Osteoblast (primary cell): ENCODE measurements at regions not wholly inside any gene's neighbourhood (a gene's known extent, or its start where the extent isn't known, plus 50 kb on each side); places are given as distances from the start of the nearest gene placed in this dataset. TPM values are rescaled to one million over a fixed set of nuclear protein-coding genes. Genes with fewer than 3 reads are reported as not detected.

ENCODE experiments used
- DNase-seq: peaks from one replicate; pipeline ENCODE4 v3.0.0; 2011; ENCODE audit warnings: low spot score, mixed read lengths; ENCODE audit not compliant: insufficient read length; ENCODE audit errors: missing footprints
- H2AFZ ChIP-seq: 2 replicates; pipeline ENCODE4 v1.6.0; 2011; ENCODE audit warnings: mild to moderate bottlenecking, low read length
- H3K27ac ChIP-seq: 2 replicates; pipeline ENCODE4 v1.5.1; 2011; ENCODE audit warnings: mild to moderate bottlenecking, low read depth, low read length, moderate library complexity
- H3K27me3 ChIP-seq: 2 replicates; pipeline ENCODE4 v1.6.0; 2012; ENCODE audit warnings: mild to moderate bottlenecking, control low read depth, inconsistent platforms, low read length, moderate library complexity; ENCODE audit not compliant: insufficient read depth
- H3K36me3 ChIP-seq: 2 replicates; pipeline ENCODE4 v1.5.1; 2011; ENCODE audit warnings: mild to moderate bottlenecking, low read length, control low read depth, moderate library complexity; ENCODE audit not compliant: insufficient read depth
- H3K4me1 ChIP-seq: 2 replicates; pipeline ENCODE4 v1.5.1; 2011; ENCODE audit warnings: mild to moderate bottlenecking, low read length, control low read depth, moderate library complexity; ENCODE audit not compliant: insufficient read depth
- H3K4me2 ChIP-seq: 2 replicates; pipeline ENCODE4 v1.6.0; 2011; ENCODE audit warnings: mild to moderate bottlenecking, low read length; ENCODE audit not compliant: insufficient read depth
- H3K4me3 ChIP-seq: fragments of 200-600 bp; sonication (generic); 3 replicates; pipeline ENCODE4 v1.5.1; 2012; ENCODE audit warnings: mild to moderate bottlenecking, low read length, inconsistent platforms; ENCODE audit not compliant: insufficient read depth
- H3K79me2 ChIP-seq: 2 replicates; pipeline ENCODE4 v1.6.0; 2012; ENCODE audit warnings: mild to moderate bottlenecking, low read length, control low read depth, inconsistent platforms; ENCODE audit not compliant: insufficient read depth
- H3K9me3 ChIP-seq: 2 replicates; pipeline ENCODE4 v1.5.1; 2011; ENCODE audit warnings: low read depth, low read length, control low read depth
- H4K20me1 ChIP-seq: 2 replicates; pipeline ENCODE4 v1.6.0; 2012; ENCODE audit warnings: mild to moderate bottlenecking, low read length, control low read depth; ENCODE audit not compliant: insufficient read depth
- CTCF ChIP-seq: IDR thresholded peaks from 2 replicates; pipeline ENCODE4 v1.5.1; 2011; ENCODE audit warnings: mild to moderate bottlenecking, low read depth, low read length, moderate library complexity; ENCODE audit errors: extremely low read depth
- small RNA-seq: library from RNA; depleted of rRNA; stranded (forward); fragments of <200 nt; gene quantifications from one replicate; pipeline ENCODE3, GENCODE V24; 2012

GRCh38 chr5:153429761-153430380, 60.6 kb upstream of the GRIA1 start:
- TF ChIP-seq CTCF, result no peak
- Histone ChIP-seq H4K20me1 (no peaks in the 10 kb centered on the region), H3K9me3 (no peaks in the 10 kb centered on the region)

GRCh38 chr5:153432583-153432982, 57.9 kb upstream of the GRIA1 start:
- no peak for DNase-seq
- no peaks in the 10 kb centered on the region for H3K79me2 ChIP-seq
- no peak overlapping the region for H3K4me3 ChIP-seq
- H3K27ac ChIP-seq, result no peak overlapping the region
- H3K36me3 ChIP-seq, result no peaks in the 10 kb centered on the region
- H4K20me1 ChIP-seq, result no peaks in the 10 kb centered on the region
- no peaks in the 10 kb centered on the region for H3K27me3 ChIP-seq
- TF ChIP-seq CTCF, result no peak
- no peaks in the 10 kb centered on the region for H3K9me3 ChIP-seq
- H3K4me2 ChIP-seq, result no peak overlapping the region
- H2AFZ ChIP-seq, result no peak overlapping the region
- no peaks in the 10 kb centered on the region for H3K4me1 ChIP-seq

More at GRCh38 chr5:153429761-153430380, 60.6 kb upstream of the GRIA1 start:
- Histone ChIP-seq H3K4me2 (no peak overlapping the region), H3K4me1 (no peaks in the 10 kb centered on the region), H3K36me3 (no peaks in the 10 kb centered on the region), H3K27ac (no peak overlapping the region), H3K79me2 (no peaks in the 10 kb centered on the region), H3K27me3 (no peaks in the 10 kb centered on the region), H2AFZ (no peak overlapping the region), H3K4me3 (no peak overlapping the region)
- DNase-seq, result no peak

GRCh38 chr5:153437251-153437650, 53.2 kb upstream of the GRIA1 start:
- no peak overlapping the region for H2AFZ ChIP-seq
- DNase-seq, result no peak
- no peak for TF ChIP-seq CTCF

GRCh38 chr5:153439130-153439529, 51.3 kb upstream of the GRIA1 start:
- H3K4me3 ChIP-seq, result no peak overlapping the region
- no peaks in the 10 kb centered on the region for H3K9me3 ChIP-seq
- no peak overlapping the region for H3K27ac ChIP-seq
- no peaks in the 10 kb centered on the region for H3K27me3 ChIP-seq
- no peak overlapping the region for H3K4me2 ChIP-seq
- H2AFZ ChIP-seq, result no peak overlapping the region
- H3K79me2 ChIP-seq, result no peaks in the 10 kb centered on the region
- no peaks in the 10 kb centered on the region for H3K36me3 ChIP-seq
- H4K20me1 ChIP-seq, result no peaks in the 10 kb centered on the region
- TF ChIP-seq CTCF, result no peak
- H3K4me1 ChIP-seq, result no peaks in the 10 kb centered on the region
- no peak for DNase-seq

More at GRCh38 chr5:153437251-153437650, 53.2 kb upstream of the GRIA1 start:
- H4K20me1 ChIP-seq, result no peaks in the 10 kb centered on the region
- no peak overlapping the region for H3K4me2 ChIP-seq
- no peak overlapping the region for H3K27ac ChIP-seq
- no peaks in the 10 kb centered on the region for H3K4me1 ChIP-seq
- no peaks in the 10 kb centered on the region for H3K27me3 ChIP-seq
- H3K79me2 ChIP-seq, result no peaks in the 10 kb centered on the region
- H3K9me3 ChIP-seq, result no peaks in the 10 kb centered on the region
- H3K4me3 ChIP-seq, result no peak overlapping the region
- H3K36me3 ChIP-seq, result no peaks in the 10 kb centered on the region

Small RNAs in the stretch of these regions (small RNA-seq; reads per million reads assigned to genes)
- gene AC008571.1, result not detected
